ENCODE measurements at regions not wholly inside any gene's neighbourhood (a gene's known extent, or its start where the extent isn't known, plus 50 kb on each side); places are given as distances from the start of the nearest gene placed in this dataset.
A peak's percentile ranks its signal among the peaks of the same experiment; 100 is the strongest.

DNA sequence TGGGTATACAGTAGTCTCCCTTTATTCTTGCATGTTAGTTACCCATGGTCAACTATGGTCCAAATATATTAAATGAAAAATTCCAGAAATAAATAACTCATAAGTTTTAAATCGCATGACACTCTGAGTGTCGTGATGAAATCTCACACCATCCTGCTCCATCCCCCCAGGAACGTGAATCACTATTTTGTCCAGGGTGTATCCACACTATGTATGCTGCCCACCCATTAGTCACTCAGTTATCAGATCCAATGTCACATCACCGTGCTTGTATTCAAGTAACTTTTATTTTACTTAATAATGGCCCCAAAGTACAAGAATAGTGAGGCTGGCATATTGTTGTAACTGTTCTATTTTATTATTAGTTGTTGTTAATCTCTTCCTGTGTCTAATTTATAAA, 115.8 kb upstream of the SERP2 start:
- H3K4me3 ChIP-seq: no peak overlapping the region
- DNase-seq (ENCODE audit: low spot score): no peak
- no peak overlapping the region for H3K27ac ChIP-seq
- TF ChIP-seq, protein P1, sequence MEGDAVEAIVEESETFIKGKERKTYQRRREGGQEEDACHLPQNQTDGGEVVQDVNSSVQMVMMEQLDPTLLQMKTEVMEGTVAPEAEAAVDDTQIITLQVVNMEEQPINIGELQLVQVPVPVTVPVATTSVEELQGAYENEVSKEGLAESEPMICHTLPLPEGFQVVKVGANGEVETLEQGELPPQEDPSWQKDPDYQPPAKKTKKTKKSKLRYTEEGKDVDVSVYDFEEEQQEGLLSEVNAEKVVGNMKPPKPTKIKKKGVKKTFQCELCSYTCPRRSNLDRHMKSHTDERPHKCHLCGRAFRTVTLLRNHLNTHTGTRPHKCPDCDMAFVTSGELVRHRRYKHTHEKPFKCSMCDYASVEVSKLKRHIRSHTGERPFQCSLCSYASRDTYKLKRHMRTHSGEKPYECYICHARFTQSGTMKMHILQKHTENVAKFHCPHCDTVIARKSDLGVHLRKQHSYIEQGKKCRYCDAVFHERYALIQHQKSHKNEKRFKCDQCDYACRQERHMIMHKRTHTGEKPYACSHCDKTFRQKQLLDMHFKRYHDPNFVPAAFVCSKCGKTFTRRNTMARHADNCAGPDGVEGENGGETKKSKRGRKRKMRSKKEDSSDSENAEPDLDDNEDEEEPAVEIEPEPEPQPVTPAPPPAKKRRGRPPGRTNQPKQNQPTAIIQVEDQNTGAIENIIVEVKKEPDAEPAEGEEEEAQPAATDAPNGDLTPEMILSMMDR (IDR thresholded peaks at IDR 0.05): no peak

DNA sequence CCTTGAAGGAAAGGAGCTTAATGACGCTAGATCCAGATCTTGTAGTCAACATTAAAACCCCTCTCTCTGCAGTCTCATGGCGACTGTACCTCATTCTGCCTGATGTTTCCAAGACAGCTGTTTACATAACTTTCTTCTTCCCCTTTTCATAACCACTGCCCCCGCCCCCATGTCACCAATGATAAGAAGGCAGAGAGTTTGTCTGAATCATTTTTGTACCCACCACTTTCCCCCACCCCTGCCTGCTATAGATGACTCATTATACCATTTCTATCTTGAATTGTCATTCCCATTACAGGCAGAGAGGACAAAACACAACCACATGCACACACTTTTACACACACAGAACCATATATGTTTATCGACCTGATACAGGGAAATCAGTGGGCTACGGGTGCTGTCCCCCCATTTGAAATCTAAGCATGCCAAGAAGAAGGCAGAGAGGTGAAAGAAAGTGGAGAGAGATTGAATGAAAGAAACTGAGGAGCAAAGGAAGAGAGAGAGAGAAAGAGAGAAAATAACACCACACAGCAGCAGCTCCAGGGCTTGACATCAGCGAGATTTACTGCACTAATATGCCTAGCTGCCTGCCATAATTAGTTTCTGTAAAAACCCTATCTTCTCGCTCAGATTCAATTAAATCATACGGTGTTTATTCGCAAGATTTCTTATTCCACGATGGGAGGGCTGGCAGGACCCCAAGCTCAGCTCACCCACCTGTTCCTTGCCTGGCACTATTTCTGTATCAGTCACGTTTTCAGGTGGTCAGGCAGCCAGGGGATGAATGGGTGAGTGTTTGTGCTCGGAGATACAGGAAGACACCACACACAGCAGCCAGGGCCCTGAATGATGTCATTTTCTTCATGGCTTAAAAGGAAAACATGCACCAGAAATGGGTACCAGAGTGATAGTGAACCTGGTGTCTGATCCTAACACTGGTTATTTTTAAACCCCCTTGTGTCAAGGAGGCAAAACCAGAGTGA, 114.3 kb upstream of the SERP2 start:
- DNase-seq (ENCODE audit: low spot score): peak; percentile 73
- TF ChIP-seq, protein P1 (IDR thresholded peaks at IDR 0.05): no peak
- Histone ChIP-seq H3K27ac (peak overlapping the region; percentile 43 to 45), H3K4me3 (no peak overlapping the region)

DNA sequence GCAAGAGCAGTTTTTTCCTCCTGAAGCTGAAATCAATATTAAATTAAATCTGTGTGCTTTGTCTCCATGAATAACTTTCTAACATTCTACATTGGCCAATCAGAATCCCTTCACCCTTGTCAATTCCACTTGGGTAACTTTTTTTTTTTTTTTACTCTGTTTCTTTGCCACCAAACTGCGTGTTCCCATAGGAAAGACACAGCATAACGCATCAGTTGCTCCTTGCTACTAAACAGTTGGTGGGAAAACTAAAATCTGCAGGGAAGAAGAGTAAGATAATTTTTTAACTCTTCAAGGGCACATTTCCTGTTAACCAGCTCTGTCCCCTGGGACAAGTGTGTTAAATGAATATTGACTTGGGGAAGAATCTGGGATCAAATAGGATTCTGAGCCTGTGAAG, 113.3 kb upstream of the SERP2 start:
- TF ChIP-seq, protein P1 (IDR thresholded peaks at IDR 0.05): no peak
- Histone ChIP-seq H3K4me3 (no peak overlapping the region), H3K27ac (no peak overlapping the region)
- DNase-seq (ENCODE audit: low spot score): no peak

DNA sequence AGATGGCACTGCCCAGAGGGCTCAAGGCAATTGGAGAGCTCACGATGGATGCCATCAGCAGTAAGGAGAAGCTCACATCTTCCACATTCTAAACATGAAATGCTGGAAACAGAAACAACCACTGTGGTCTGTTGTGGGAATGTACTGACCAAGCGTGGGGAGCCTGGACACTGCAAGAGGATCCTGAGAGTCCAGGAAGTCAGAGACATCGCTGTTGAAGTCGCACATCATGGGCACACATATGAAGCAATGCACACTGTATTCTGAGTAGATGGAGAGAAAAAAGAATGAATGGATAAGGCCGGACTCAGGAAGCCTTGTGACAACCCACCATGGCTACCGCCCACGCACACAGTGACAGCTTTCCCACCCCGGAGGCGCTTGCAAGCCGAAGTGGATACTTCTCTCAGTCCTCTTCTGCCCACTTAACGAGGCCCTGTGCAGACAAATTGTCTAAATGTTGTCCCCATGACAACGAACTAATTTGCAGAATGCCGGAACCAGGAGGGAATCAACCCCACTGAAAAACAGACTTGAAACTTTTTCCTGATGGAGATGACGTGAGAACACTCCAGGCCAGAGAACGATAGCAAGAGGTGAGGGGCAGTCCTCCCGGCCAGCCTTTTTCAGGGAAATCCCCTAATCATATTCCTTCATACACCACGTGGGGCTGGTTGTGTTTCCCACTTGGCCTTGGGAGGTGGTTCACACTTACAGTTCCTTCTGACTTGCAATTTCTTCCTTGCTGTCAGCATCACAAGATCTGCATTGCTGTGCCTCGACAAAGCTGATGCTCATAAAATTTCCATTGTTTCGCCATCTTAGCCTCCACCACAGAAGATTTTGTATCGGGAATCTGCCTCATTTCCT, 109.6 kb upstream of the SERP2 start:
- DNase-seq (ENCODE audit: low spot score): no peak
- Histone ChIP-seq H3K27ac (peak overlapping the region in 1 of 2 donors; percentile 2), H3K4me3 (no peak overlapping the region)
- TF ChIP-seq, protein P1 (IDR thresholded peaks at IDR 0.05): no peak

DNA sequence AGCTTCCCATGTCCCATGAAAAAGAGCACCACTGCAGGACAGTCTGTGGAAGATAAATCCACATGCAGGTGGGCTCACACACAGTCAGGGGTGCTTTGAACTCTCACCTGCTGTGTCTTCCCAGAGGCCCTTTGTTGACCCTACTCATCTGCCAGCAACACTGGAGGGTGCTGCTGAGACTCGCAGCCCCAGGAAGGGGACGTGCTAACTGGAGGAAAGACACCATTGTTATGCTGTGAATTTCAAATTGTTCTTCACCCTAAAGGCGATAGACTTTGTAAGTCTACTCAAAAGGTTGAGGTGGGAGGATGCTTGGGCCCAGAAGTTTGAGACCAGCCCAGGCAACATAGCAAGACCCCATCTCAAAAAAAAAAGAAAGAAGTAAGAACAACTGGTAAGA, 107.3 kb upstream of the SERP2 start:
- peak; percentile 35 for DNase-seq (ENCODE audit: low spot score)
- Histone ChIP-seq H3K27ac (no peak overlapping the region), H3K4me3 (no peak overlapping the region)
- TF ChIP-seq, protein P1 (IDR thresholded peaks at IDR 0.05): no peak

DNA sequence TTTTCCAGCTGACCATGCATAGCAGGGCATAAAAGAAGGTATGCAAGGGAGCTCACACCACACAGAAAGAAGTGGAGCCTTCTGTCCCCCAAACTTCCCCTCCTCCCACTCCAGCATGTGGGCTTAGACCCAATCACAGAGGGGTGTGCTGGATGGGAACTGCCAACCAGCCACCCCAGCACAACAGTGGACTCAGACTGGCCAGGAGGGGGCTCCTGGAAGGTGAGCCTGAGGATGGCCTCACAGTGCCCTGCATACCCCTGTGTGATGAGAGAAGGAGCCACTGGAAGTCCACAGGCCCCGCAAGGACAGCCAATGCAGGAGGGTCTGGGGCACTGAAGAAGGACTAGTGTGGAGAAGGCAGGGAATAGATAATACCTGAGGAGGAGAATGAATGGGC, 106.9 kb upstream of the SERP2 start:
- no peak for DNase-seq (ENCODE audit: low spot score)
- Histone ChIP-seq H3K27ac (no peak overlapping the region), H3K4me3 (no peak overlapping the region)
- TF ChIP-seq, protein P1 (IDR thresholded peaks at IDR 0.05): no peak
